IPS DF 6.9 (cell line): ENCODE measurements at regions not wholly inside any gene's neighbourhood (a gene's known extent, or its start where the extent isn't known, plus 50 kb on each side); places are given as distances from the start of the nearest gene placed in this dataset.
"Not testable (repeated sequence)": the region's sequence is repeated elsewhere in the genome, so short reads cannot be mapped to it uniquely, and the experiment has no call there.

Source experiments
- DNase-seq: peaks from one replicate; pipeline ENCODE4 v3.0.0-alpha.2; 2013; ENCODE audit warnings: low read depth, low spot score
- H3K27ac ChIP-seq: one replicate; pipeline ENCODE4 v1.5.1; 2013; ENCODE audit warnings: low read length, control low read depth
- H3K27me3 ChIP-seq: 2 replicates; pipeline ENCODE4 v1.6.1; 2013; ENCODE audit warnings: mild to moderate bottlenecking, low read length; ENCODE audit not compliant: control insufficient read depth, insufficient read depth
- H3K36me3 ChIP-seq: 2 replicates; pipeline ENCODE4 v1.6.1; 2013; ENCODE audit warnings: low read length; ENCODE audit not compliant: control insufficient read depth, insufficient read depth
- H3K4me1 ChIP-seq: 2 replicates; pipeline ENCODE4 v1.6.1; 2013; ENCODE audit warnings: low read length; ENCODE audit not compliant: control insufficient read depth, insufficient read depth
- H3K4me3 ChIP-seq: 2 replicates; pipeline ENCODE4 v1.5.1; 2013; ENCODE audit warnings: mild to moderate bottlenecking, low read length
- H3K9me3 ChIP-seq: 2 replicates; pipeline ENCODE4 v1.6.1; 2013; ENCODE audit warnings: low read length, inconsistent platforms; ENCODE audit not compliant: control insufficient read depth, insufficient read depth
- WGBS: extraction: QIAGEN DNeasy Blood & Tissue Kit; methylation state at CpG from one replicate; pipeline ENCODE4 v1.1.7; 2013; ENCODE audit warnings: mixed read lengths, missing lambda C conversion rate; ENCODE audit not compliant: insufficient read length, insufficient coverage; 5-methylcytosine and 5-hydroxymethylcytosine counted together

- no CpG with 5 or more reads among the region's 4 CpGs for WGBS
- no peaks in the 10 kb centered on the region for H3K4me1 ChIP-seq
- H3K4me3 ChIP-seq, result no peak overlapping the region
- no peak for DNase-seq
- H3K36me3 ChIP-seq, result no peaks in the 10 kb centered on the region
- peaks cover 2% of the 10 kb centered on the region; the same call in 1 of the 2 replicates for H3K9me3 ChIP-seq
- H3K27ac ChIP-seq, result no peak overlapping the region
- H3K27me3 ChIP-seq, result no peaks in the 10 kb centered on the region
Measured at GRCh38 chr21:24545807-24546361, 1061.4 kb downstream of the MRPL39 start.

- no peak for DNase-seq
- 100% methylated on average over 2 of the region's 6 CpGs for WGBS
- no peaks in the 10 kb centered on the region for H3K36me3 ChIP-seq
- no peaks in the 10 kb centered on the region for H3K9me3 ChIP-seq
- H3K4me1 ChIP-seq, result no peaks in the 10 kb centered on the region
- no peaks in the 10 kb centered on the region for H3K27me3 ChIP-seq
- no peak overlapping the region for H3K27ac ChIP-seq
- no peak overlapping the region for H3K4me3 ChIP-seq
Measured at GRCh38 chr21:24514081-24514733, 1093.1 kb downstream of the MRPL39 start.

- WGBS, result no CpG with 5 or more reads among the region's 1 CpG
- no peak overlapping the region for H3K27ac ChIP-seq
- no peaks in the 10 kb centered on the region for H3K27me3 ChIP-seq
- no peaks in the 10 kb centered on the region for H3K4me1 ChIP-seq
- H3K9me3 ChIP-seq, result no peaks in the 10 kb centered on the region
- H3K36me3 ChIP-seq, result no peaks in the 10 kb centered on the region
- DNase-seq, result no peak
- no peak overlapping the region for H3K4me3 ChIP-seq
Measured at GRCh38 chr21:24509131-24509530, 1098.2 kb downstream of the MRPL39 start.

- no CpG with 5 or more reads among the region's 1 CpG for WGBS
- no peaks in the 10 kb centered on the region for H3K4me1 ChIP-seq
- H3K27me3 ChIP-seq, result no peaks in the 10 kb centered on the region
- no peaks in the 10 kb centered on the region for H3K9me3 ChIP-seq
- no peak overlapping the region for H3K27ac ChIP-seq
- H3K4me3 ChIP-seq, result no peak overlapping the region
- H3K36me3 ChIP-seq, result no peaks in the 10 kb centered on the region
- no peak for DNase-seq
Measured at GRCh38 chr21:24486973-24487372, 1120.3 kb downstream of the MRPL39 start.

GRCh38 chr21:24483361-24483760 is 1123.9 kb downstream of the MRPL39 start:
- H3K4me3 ChIP-seq, H3K27me3 ChIP-seq, H3K27ac ChIP-seq, H3K9me3 ChIP-seq, DNase-seq, H3K4me1 ChIP-seq, H3K36me3 ChIP-seq: not testable (repeated sequence)
- no CpG with 5 or more reads among the region's 1 CpG for WGBS

- Histone ChIP-seq H3K27ac (no peak overlapping the region), H3K4me1 (no peaks in the 10 kb centered on the region), H3K4me3 (no peak overlapping the region), H3K27me3 (no peaks in the 10 kb centered on the region), H3K36me3 (no peaks in the 10 kb centered on the region), H3K9me3 (peaks cover 3% of the 10 kb centered on the region)
- DNase-seq, result no peak
- WGBS, result no CpG with 5 or more reads among the region's 6 CpGs
Measured at GRCh38 chr21:24470852-24471251, 1136.4 kb downstream of the MRPL39 start.

GRCh38 chr21:24456358-24456757 is 1150.9 kb downstream of the MRPL39 start:
- no peak overlapping the region for H3K4me3 ChIP-seq
- H3K27me3 ChIP-seq, result no peaks in the 10 kb centered on the region
- H3K9me3 ChIP-seq, result no peaks in the 10 kb centered on the region; the same call in 1 of the 2 replicates
- DNase-seq, result no peak
- H3K4me1 ChIP-seq, result no peaks in the 10 kb centered on the region
- no peak overlapping the region for H3K27ac ChIP-seq
- H3K36me3 ChIP-seq, result no peaks in the 10 kb centered on the region
- no CpG with 5 or more reads among the region's 3 CpGs for WGBS

- no peak overlapping the region for H3K27ac ChIP-seq
- H3K4me1 ChIP-seq, result no peaks in the 10 kb centered on the region
- no peak for DNase-seq
- H3K4me3 ChIP-seq, result no peak overlapping the region
- no peaks in the 10 kb centered on the region for H3K27me3 ChIP-seq
- no peaks in the 10 kb centered on the region for H3K36me3 ChIP-seq
- no CpG with 5 or more reads among the region's 3 CpGs for WGBS
- H3K9me3 ChIP-seq, result peaks cover 3% of the 10 kb centered on the region
Measured at GRCh38 chr21:24450119-24450518, 1157.2 kb downstream of the MRPL39 start.

- no peaks in the 10 kb centered on the region for H3K27me3 ChIP-seq
- H3K9me3 ChIP-seq, result peaks cover 7% of the 10 kb centered on the region
- no peaks in the 10 kb centered on the region for H3K36me3 ChIP-seq
- no peak overlapping the region for H3K27ac ChIP-seq
- WGBS, result no CpG with 5 or more reads among the region's 1 CpG
- H3K4me1 ChIP-seq, result no peaks in the 10 kb centered on the region
- DNase-seq, result no peak
- no peak overlapping the region for H3K4me3 ChIP-seq
Measured at GRCh38 chr21:24445517-24445916, 1161.8 kb downstream of the MRPL39 start.

- no peaks in the 10 kb centered on the region for H3K27me3 ChIP-seq
- DNase-seq, result no peak
- no peaks in the 10 kb centered on the region for H3K4me1 ChIP-seq
- peaks cover 8% of the 10 kb centered on the region for H3K9me3 ChIP-seq
- no peak overlapping the region for H3K27ac ChIP-seq
- H3K4me3 ChIP-seq, result no peak overlapping the region
- H3K36me3 ChIP-seq, result no peaks in the 10 kb centered on the region
Measured at GRCh38 chr21:24444736-24445135, 1162.5 kb downstream of the MRPL39 start.

- peaks cover 6% of the 10 kb centered on the region; the same call in 1 of the 2 replicates for H3K9me3 ChIP-seq
- no peaks in the 10 kb centered on the region for H3K4me1 ChIP-seq
- no CpG with 5 or more reads among the region's 1 CpG for WGBS
- no peaks in the 10 kb centered on the region for H3K27me3 ChIP-seq
- H3K36me3 ChIP-seq, result no peaks in the 10 kb centered on the region
- no peak overlapping the region for H3K27ac ChIP-seq
- DNase-seq, result no peak
- H3K4me3 ChIP-seq, result no peak overlapping the region
Measured at GRCh38 chr21:24436236-24436635, 1171.0 kb downstream of the MRPL39 start.
